DND-41 (cell line): ENCODE measurements at regions not wholly inside any gene's neighbourhood (a gene's known extent, or its start where the extent isn't known, plus 50 kb on each side); places are given as distances from the start of the nearest gene placed in this dataset.

Experiments used
- ATAC-seq: fragments of 200-7000 bp; cut with Tn5 transposase; 3 replicates; pipeline ENCODE4 v1.9.1; 2021; ENCODE audit warnings: low read depth; ENCODE audit not compliant: insufficient read depth
- DNase-seq: peaks from one replicate; pipeline ENCODE4 v3.0.0-alpha.2; 2020
- H2AFZ ChIP-seq: 2 replicates; pipeline ENCODE4 v1.6.0; 2012; ENCODE audit warnings: low read depth, low read length
- H3K27ac ChIP-seq: 2 replicates; pipeline ENCODE4 v1.5.1; 2012; ENCODE audit warnings: low read length, inconsistent platforms
- H3K27me3 ChIP-seq: fragments of 200-600 bp; sonication (generic); 2 replicates; pipeline ENCODE4 v1.6.0; 2012; ENCODE audit warnings: low read length, mild to moderate bottlenecking, inconsistent platforms; ENCODE audit not compliant: insufficient read depth, poor library complexity
- H3K36me3 ChIP-seq: 2 replicates; pipeline ENCODE4 v1.5.1; 2012; ENCODE audit warnings: low read length, inconsistent platforms; ENCODE audit not compliant: insufficient read depth
- H3K4me1 ChIP-seq: 2 replicates; pipeline ENCODE4 v1.5.1; 2012; ENCODE audit warnings: mild to moderate bottlenecking, low read length; ENCODE audit not compliant: insufficient read depth
- H3K4me2 ChIP-seq: 2 replicates; pipeline ENCODE4 v1.6.0; 2012; ENCODE audit warnings: mild to moderate bottlenecking, moderate library complexity, low read length, inconsistent platforms; ENCODE audit not compliant: insufficient read depth
- H3K4me3 ChIP-seq, 2 experiments: fragments of 200-600 bp in 1 of 2; shearing (Covaris generic) in 1 of 2; 2 replicates each; pipeline ENCODE4 v1.5.1; 2012 to 2016; ENCODE audit warnings: inconsistent platforms in 2 of 2, low read length in 2 of 2, mild to moderate bottlenecking in 2 of 2, low read depth in 1 of 2, moderate library complexity in 1 of 2
- H3K79me2 ChIP-seq: 2 replicates; pipeline ENCODE4 v1.6.0; 2012; ENCODE audit warnings: low read length, inconsistent platforms; ENCODE audit not compliant: insufficient read depth
- H3K9ac ChIP-seq: 2 replicates; pipeline ENCODE4 v1.6.0; 2012; ENCODE audit warnings: low read depth, mild to moderate bottlenecking, inconsistent platforms, low read length, moderate library complexity
- H3K9me3 ChIP-seq: 2 replicates; pipeline ENCODE4 v1.5.1; 2012; ENCODE audit warnings: low read length, moderate library complexity, mild to moderate bottlenecking, inconsistent platforms; ENCODE audit not compliant: insufficient read depth, severe bottlenecking
- H4K20me1 ChIP-seq: 2 replicates; pipeline ENCODE4 v1.6.0; 2012; ENCODE audit warnings: low read length; ENCODE audit not compliant: insufficient read depth
- EZH2 ChIP-seq: IDR thresholded peaks from 3 replicates; pipeline ENCODE4 v1.6.1; 2012; ENCODE audit warnings: borderline replicate concordance, low read depth, mild to moderate bottlenecking, moderate library complexity, low read length, inconsistent platforms; ENCODE audit not compliant: severe bottlenecking
- TF ChIP-seq, protein P1 (sequence below): IDR thresholded peaks from 2 replicates; pipeline ENCODE4 v1.5.1; 2012; ENCODE audit warnings: borderline replicate concordance, low read length, moderate library complexity, mild to moderate bottlenecking; ENCODE audit not compliant: poor library complexity, severe bottlenecking; ENCODE audit errors: extremely low read depth

DNA sequence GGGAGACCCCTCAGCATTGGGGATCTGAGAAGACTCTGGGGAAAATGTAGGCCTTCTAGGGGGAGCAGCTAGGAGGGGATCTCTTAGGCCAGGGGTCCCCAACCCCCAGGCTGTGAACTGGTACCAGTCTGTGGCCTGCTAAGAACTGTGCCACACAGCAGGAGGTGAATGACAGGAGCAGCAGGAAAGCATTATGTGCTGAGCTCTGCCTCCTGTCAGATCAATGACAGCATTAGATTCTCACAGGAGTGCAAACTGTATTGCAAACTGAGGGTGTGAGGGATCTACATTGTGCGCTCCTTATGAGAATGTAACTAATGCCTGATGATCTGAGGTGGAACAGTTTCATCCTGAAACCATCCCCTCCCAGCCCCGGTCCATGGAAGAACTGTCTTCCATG is 127.3 kb downstream of the SCG2 start:
- no peak overlapping the region for H3K27ac ChIP-seq
- TF ChIP-seq EZH2, result no peak
- TF ChIP-seq, protein P1, sequence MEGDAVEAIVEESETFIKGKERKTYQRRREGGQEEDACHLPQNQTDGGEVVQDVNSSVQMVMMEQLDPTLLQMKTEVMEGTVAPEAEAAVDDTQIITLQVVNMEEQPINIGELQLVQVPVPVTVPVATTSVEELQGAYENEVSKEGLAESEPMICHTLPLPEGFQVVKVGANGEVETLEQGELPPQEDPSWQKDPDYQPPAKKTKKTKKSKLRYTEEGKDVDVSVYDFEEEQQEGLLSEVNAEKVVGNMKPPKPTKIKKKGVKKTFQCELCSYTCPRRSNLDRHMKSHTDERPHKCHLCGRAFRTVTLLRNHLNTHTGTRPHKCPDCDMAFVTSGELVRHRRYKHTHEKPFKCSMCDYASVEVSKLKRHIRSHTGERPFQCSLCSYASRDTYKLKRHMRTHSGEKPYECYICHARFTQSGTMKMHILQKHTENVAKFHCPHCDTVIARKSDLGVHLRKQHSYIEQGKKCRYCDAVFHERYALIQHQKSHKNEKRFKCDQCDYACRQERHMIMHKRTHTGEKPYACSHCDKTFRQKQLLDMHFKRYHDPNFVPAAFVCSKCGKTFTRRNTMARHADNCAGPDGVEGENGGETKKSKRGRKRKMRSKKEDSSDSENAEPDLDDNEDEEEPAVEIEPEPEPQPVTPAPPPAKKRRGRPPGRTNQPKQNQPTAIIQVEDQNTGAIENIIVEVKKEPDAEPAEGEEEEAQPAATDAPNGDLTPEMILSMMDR, result no peak
- H3K4me2 ChIP-seq, result no peak overlapping the region
- no peak for ATAC-seq
- H3K36me3 ChIP-seq, result no peaks in the 10 kb centered on the region
- H3K27me3 ChIP-seq, result no peaks in the 10 kb centered on the region
- H3K4me3 ChIP-seq, result no peak overlapping the region
- no peak for DNase-seq
- H3K79me2 ChIP-seq, result no peaks in the 10 kb centered on the region
- H3K4me1 ChIP-seq, result no peaks in the 10 kb centered on the region
- no peak overlapping the region for H2AFZ ChIP-seq
- no peaks in the 10 kb centered on the region for H3K9me3 ChIP-seq
- no peak overlapping the region for H3K9ac ChIP-seq
- H4K20me1 ChIP-seq, result no peaks in the 10 kb centered on the region

DNA sequence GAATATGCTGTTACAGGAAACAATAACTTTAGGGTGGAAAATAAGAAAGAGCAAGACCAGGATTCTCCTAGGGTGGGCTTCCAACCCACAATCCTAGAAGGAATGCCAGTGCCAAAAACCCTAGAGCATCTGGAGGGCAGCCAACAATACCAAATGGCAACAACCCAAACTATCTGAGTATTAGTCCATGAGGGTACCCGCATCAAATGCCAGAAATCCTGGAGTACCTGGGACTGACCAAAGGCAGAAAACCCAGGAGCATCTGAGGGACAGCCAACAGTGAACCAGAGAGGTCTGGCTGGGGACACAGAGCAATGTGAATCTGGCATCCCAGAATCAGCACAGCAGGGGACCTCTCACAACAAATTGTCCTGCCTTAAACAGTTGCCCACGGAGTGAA is 126.3 kb downstream of the SCG2 start:
- H3K27me3 ChIP-seq, result no peaks in the 10 kb centered on the region
- H3K36me3 ChIP-seq, result no peaks in the 10 kb centered on the region
- TF ChIP-seq EZH2, result no peak
- TF ChIP-seq, protein P1, result no peak
- DNase-seq (no peak), ATAC-seq (no peak)
- no peaks in the 10 kb centered on the region for H3K9me3 ChIP-seq
- no peak overlapping the region for H3K4me3 ChIP-seq
- H2AFZ ChIP-seq, result no peak overlapping the region
- no peak overlapping the region for H3K9ac ChIP-seq
- no peaks in the 10 kb centered on the region for H3K4me1 ChIP-seq
- H3K79me2 ChIP-seq, result no peaks in the 10 kb centered on the region
- H4K20me1 ChIP-seq, result no peaks in the 10 kb centered on the region
- no peak overlapping the region for H3K4me2 ChIP-seq
- no peak overlapping the region for H3K27ac ChIP-seq

DNA sequence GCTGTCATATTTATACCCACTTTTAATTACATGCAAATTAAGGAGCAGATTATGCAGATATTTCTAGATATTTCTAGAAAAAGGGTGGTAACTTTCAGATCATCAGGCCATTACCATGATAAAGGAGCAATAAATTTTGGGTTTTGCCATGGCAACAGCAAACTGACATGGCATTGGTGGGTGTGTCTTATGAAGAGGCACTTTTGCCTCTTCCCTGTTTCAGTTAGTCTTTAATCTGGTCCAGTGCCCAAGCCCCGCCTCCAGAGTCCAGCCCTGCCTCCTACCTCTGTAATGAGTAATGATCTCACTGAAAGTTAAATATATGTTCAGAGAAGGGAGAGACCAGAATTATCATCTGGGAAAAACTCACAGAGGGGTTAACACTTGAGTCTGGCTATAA is 124.8 kb downstream of the SCG2 start:
- H3K9me3 ChIP-seq, result no peaks in the 10 kb centered on the region
- no peak overlapping the region for H3K4me3 ChIP-seq
- no peak overlapping the region for H3K27ac ChIP-seq
- no peaks in the 10 kb centered on the region for H3K27me3 ChIP-seq
- H3K4me2 ChIP-seq, result no peak overlapping the region
- DNase-seq (no peak), ATAC-seq (no peak)
- H2AFZ ChIP-seq, result no peak overlapping the region
- no peaks in the 10 kb centered on the region for H3K4me1 ChIP-seq
- no peaks in the 10 kb centered on the region for H3K79me2 ChIP-seq
- H4K20me1 ChIP-seq, result no peaks in the 10 kb centered on the region
- no peaks in the 10 kb centered on the region for H3K36me3 ChIP-seq
- no peak overlapping the region for H3K9ac ChIP-seq
- TF ChIP-seq, protein P1, result no peak
- TF ChIP-seq EZH2, result no peak

DNA sequence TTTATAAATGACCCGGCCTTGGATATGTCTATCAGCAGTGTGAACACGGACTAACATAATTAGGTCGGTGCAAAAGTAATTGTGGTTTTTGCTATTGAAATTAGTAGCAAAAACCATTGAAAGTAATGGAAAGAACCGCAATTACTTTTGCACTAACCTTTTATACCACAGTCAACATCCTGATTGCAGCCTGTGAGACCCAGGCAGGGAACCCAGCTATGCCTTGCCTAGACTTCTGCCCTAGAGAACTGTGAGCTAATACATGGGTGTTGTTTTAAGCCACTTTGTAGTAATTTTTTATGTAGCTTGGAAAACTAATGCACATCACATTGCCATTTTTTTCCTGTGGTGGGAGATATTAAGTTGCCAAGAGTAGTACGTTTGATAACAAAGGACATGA is 120.7 kb downstream of the SCG2 start:
- H3K4me2 ChIP-seq, result no peak overlapping the region
- H3K27me3 ChIP-seq, result no peaks in the 10 kb centered on the region
- no peak for ATAC-seq
- peaks cover 16% of the 10 kb centered on the region for H3K4me1 ChIP-seq
- H4K20me1 ChIP-seq, result no peaks in the 10 kb centered on the region
- no peaks in the 10 kb centered on the region for H3K9me3 ChIP-seq
- H3K4me3 ChIP-seq, result no peak overlapping the region
- no peak overlapping the region for H3K27ac ChIP-seq
- no peak overlapping the region for H3K9ac ChIP-seq
- H3K36me3 ChIP-seq, result no peaks in the 10 kb centered on the region
- no peaks in the 10 kb centered on the region for H3K79me2 ChIP-seq
- no peak for DNase-seq
- H2AFZ ChIP-seq, result no peak overlapping the region
- TF ChIP-seq EZH2, result no peak
- TF ChIP-seq, protein P1, result no peak
